ENCODE measurements at regions not wholly inside any gene's neighbourhood (a gene's known extent, or its start where the extent isn't known, plus 50 kb on each side); places are given as distances from the start of the nearest gene placed in this dataset.

DNA sequence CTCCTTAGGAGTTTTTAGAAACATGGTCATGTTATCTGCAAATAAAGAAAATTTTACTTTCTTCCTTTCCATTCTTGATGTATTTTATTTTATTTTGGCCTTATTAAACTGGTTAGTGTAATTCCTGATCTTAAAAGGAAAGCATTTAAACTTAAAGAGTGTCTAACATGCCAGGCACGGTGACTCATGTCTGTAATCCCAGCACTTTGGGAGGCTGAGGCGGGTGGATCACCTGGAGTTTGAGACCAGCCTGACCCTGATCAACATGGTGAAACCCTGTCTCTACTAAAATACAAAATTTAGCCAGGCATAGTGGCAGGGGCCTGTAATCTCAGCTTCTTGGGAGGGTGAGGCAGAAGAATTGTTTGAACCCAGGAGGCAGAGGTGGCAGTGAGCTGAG lies 281.3 kb downstream of the PTTG2 start:
- no peak for TF ChIP-seq POLR2A (IDR thresholded peaks at IDR 0.05)
- TF ChIP-seq, protein P1, sequence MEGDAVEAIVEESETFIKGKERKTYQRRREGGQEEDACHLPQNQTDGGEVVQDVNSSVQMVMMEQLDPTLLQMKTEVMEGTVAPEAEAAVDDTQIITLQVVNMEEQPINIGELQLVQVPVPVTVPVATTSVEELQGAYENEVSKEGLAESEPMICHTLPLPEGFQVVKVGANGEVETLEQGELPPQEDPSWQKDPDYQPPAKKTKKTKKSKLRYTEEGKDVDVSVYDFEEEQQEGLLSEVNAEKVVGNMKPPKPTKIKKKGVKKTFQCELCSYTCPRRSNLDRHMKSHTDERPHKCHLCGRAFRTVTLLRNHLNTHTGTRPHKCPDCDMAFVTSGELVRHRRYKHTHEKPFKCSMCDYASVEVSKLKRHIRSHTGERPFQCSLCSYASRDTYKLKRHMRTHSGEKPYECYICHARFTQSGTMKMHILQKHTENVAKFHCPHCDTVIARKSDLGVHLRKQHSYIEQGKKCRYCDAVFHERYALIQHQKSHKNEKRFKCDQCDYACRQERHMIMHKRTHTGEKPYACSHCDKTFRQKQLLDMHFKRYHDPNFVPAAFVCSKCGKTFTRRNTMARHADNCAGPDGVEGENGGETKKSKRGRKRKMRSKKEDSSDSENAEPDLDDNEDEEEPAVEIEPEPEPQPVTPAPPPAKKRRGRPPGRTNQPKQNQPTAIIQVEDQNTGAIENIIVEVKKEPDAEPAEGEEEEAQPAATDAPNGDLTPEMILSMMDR (IDR thresholded peaks at IDR 0.05), result no peak
- no peak for TF ChIP-seq POLR2AphosphoS5 (IDR thresholded peaks at IDR 0.05)

All from gastroesophageal sphincter (tissue), 3 donors.